Daoy (cell line): ENCODE measurements at regions not wholly inside any gene's neighbourhood (a gene's known extent, or its start where the extent isn't known, plus 50 kb on each side); places are given as distances from the start of the nearest gene placed in this dataset.

Experiments
- DNase-seq: peaks from one replicate; pipeline ENCODE4 v3.0.0-alpha.2; 2015; ENCODE audit warnings: low read depth

- no peak for DNase-seq
These were observed 728.6 kb upstream of the ADGRL2 start for GRCh38 chr1:81071969-81072753.

DNA sequence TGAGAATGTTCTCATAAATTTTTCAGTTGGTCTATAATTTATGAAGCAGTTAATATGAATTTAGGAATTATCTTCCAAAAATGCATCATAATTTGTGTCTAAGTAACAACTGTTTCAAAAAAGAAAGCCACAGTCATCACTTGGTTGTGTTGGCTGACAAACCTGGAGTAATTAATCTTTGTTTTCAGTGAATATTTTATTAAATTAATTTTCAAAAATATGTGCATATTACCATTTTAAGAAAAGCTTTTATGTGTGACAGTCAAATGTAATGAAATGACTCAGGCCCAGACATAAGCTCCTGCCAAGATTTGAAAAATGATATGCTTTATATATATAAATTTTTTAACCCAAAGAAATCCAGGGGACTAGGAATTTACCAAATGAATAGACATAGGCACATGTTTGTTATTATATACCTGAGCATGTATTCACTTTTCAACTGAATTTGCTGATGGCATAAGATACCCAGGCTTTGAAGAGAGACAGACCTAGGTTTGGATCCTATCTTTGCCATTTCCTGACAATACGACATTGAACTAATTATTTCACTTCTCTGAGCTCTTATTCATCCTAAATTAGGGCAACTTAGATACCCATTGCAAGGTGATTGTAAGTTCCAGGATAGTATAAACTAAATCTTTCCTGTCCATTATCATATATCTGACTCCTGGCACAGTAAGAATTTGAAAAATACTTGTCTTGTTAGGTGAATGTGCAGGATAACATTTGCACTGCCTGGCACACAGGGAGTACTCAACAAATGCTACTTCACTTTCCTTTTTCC is 729.5 kb upstream of the ADGRL2 start:
- no peak for DNase-seq

GRCh38 chr1:81069856-81070255 is 730.9 kb upstream of the ADGRL2 start:
- DNase-seq, result no peak

DNA sequence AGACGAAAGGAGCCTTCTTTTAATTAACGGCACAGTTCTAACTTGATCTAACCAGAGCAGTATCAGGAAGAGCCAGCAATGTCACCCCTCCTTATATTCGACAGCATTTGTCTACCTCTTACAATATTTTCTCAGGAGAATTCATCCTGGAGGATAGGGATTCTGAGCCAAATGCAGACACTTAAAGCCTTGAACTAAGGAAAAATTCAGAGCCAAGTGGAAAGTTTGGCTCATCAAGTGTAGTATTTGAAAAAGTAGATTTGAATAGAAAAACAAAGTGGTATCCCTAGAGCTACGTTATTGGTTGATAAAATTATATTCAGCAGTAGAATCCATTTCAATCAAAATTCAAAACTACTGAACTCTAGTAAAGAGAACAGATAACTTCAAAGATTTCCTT is 732.0 kb upstream of the ADGRL2 start:
- DNase-seq, result no peak

DNA sequence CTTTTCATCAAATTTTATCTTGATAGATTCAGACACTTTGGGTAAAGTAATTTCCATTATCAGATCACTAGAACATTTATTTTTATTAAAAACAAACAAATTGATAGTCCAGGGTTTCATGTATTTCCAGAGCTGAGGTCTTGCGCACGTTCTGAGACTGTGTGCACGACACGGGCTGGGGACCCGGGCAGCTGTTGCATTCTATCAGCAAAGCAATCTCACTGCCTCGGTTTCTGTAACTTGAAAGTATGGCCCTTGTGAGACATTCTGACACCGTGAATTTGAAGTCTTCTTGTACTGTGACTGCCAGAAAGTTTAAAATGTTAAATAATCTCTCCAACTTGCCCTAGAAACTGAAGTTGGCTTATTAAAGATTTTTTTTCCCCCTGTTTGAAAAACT is 746.9 kb upstream of the ADGRL2 start:
- DNase-seq, result no peak

GRCh38 chr1:81052162-81052561 is 748.6 kb upstream of the ADGRL2 start:
- no peak for DNase-seq

- no peak for DNase-seq
These were observed 750.3 kb upstream of the ADGRL2 start for GRCh38 chr1:81050390-81050789.

- peak; percentile 63 for DNase-seq
These were observed 756.0 kb upstream of the ADGRL2 start for GRCh38 chr1:81044708-81045107.

- no peak for DNase-seq
These were observed 758.5 kb upstream of the ADGRL2 start for GRCh38 chr1:81042225-81042624.

- no peak for DNase-seq
These were observed 766.4 kb upstream of the ADGRL2 start for GRCh38 chr1:81034291-81034690.

GRCh38 chr1:81032973-81033425 is 767.7 kb upstream of the ADGRL2 start:
- DNase-seq, result no peak

- DNase-seq, result no peak
These were observed 768.4 kb upstream of the ADGRL2 start for GRCh38 chr1:81032374-81032773.

DNA sequence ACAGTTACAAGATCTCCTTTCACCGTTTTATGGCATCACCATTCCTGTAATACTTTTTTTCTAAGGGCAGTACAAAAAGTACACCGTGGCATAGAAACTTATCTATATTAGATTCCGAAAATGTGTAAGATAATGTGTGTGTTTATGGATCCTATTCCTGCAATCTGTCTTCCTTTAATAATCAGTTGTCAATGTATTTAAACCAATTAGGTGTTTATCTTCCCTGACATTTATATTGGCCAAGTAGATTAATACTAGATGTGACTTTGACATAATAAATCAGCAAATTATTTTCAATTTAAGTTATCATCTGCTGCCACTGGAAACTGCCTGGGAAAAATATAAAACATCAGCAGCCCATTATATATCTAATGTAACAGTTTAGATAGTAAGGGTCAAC is 770.3 kb upstream of the ADGRL2 start:
- no peak for DNase-seq

- DNase-seq, result no peak
These were observed 771.5 kb upstream of the ADGRL2 start for GRCh38 chr1:81029266-81029665.

GRCh38 chr1:81023187-81023724 is 777.5 kb upstream of the ADGRL2 start:
- no peak for DNase-seq

DNA sequence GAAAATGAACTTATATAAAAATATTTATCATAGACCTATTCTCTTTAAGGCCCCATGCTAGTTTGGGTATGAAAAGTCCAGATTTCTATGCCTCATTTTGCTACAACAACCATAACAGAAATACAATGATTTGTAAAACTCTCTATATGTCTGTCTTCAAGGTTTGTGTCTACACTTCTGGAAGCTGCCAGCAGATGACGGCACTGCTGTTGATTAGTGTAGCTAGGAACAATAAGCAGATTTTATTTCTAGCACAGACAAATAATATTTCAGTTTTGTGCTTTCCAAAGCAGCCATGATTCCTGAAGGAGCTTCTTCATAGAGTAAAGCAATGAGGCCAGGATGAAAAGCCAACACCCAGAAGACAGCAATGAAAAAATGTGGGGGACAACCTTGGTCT is 779.6 kb upstream of the ADGRL2 start:
- DNase-seq, result no peak

DNA sequence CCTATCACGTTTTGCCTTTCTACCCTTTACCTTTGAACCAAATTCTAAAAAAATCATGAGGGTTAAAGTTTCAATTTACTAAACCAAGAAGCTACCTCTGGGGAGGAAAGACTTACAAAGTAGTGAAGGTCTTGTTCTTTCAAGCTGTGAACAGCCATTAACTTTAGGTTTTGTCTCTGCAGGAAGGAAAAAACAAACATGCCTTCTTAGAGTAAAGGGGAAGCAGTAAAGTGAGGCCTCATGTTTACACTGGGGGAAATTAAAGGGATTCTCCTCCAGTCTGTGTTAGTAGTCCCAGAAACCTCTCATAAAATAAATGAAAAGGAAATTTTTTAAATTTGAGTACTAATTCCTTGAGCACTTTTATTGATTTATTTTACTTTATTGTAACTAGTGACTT is 780.2 kb upstream of the ADGRL2 start:
- no peak for DNase-seq

DNA sequence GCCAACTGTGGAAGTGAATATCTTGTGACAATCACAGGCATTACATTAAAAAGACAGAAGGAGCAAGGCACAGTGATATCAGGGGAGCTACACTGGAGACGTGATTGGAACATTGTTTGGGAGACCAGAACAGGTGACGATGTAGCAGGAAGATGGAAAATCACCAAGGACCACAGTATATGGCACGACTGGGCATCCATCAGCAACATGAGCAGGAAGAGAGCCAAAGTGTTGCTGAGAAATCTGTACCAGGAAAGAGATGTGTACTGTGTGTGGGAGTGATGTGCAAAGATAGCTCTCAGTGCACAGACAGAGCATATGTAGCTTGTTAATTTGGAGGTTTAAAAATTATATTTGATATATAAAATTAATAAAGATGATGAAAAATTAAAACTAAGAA is 790.6 kb upstream of the ADGRL2 start:
- no peak for DNase-seq

DNA sequence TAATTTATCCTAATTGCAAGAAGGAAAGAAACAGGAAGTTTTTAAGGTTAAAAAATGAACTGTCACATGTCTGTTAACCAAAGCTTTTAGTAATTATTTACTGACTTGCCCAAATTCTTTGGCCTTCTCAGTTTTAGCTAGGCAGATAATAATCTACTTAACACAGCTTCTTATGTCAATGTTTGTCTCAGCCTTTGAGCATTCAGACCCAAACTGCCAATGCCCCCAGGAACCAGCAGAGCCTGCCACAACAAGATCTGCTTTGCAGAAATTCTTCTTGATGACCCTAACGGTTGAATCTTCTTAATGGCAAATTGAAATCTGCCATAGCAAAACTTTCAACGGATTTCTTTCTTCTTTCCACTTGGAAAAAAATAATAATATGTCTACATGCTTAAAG is 792.4 kb upstream of the ADGRL2 start:
- DNase-seq, result no peak

GRCh38 chr1:81007024-81007423 is 793.7 kb upstream of the ADGRL2 start:
- no peak for DNase-seq

DNA sequence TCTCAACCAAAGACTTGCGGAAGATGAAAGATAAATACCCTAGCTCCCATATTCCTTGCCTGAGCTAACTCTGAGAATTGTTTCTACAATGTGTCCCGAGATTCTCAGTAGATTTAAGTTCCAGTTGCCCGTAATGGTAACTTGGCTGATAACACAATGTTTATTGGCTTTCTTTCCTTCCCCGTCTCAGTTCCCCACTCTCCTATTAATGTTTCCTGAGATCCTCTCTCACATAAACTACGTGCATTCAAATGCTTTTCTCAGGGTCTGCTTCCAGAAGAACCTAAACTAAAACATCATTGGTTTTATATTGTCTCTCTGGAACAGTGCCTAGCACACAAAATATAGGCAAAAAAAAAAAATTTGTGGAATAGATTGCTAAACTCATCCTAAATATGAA is 794.2 kb upstream of the ADGRL2 start:
- no peak for DNase-seq

GRCh38 chr1:81004011-81004410 is 796.7 kb upstream of the ADGRL2 start:
- DNase-seq, result no peak

DNA sequence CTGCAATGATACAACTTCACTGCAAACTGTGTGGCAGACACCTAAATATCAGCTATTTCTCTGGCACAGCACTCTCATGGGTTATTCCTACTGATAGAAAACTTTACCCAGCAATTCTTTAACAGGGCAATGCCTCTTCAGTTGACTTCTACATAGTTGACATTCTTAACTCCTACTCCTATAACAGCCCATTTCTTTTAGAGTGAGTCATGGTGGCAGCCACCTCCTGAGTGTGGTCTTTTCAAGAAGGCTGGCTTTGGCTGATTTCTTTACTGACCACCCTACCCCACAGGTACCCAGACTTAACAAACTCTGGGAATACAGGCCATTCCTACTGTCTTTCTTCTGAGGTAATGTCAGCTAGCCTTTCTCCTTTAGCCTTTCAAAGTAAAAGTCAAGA is 805.8 kb upstream of the ADGRL2 start:
- DNase-seq, result no peak
